ENCODE measurements at regions not wholly inside any gene's neighbourhood (a gene's known extent, or its start where the extent isn't known, plus 50 kb on each side); places are given as distances from the start of the nearest gene placed in this dataset.

DNA sequence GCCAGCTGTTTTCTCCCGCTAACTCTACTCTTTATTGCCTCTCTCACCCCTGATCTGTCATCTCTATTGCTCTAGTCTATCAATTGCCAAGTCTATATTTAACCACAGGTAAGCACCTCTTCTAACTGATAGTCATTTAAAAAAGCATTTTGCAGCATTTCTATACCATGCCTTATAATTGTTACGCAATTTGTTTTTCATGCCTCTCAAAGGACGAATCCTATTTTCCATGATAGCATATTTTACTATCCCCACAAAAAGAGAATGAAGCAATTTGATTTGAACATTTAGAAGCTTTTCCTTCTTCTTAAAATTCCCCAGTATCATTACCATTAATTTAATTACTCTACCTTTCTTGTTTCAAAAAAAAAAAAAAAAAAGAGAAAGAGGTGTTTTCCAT, 432.8 kb upstream of the ZP4 start:
- TF ChIP-seq, protein P1, sequence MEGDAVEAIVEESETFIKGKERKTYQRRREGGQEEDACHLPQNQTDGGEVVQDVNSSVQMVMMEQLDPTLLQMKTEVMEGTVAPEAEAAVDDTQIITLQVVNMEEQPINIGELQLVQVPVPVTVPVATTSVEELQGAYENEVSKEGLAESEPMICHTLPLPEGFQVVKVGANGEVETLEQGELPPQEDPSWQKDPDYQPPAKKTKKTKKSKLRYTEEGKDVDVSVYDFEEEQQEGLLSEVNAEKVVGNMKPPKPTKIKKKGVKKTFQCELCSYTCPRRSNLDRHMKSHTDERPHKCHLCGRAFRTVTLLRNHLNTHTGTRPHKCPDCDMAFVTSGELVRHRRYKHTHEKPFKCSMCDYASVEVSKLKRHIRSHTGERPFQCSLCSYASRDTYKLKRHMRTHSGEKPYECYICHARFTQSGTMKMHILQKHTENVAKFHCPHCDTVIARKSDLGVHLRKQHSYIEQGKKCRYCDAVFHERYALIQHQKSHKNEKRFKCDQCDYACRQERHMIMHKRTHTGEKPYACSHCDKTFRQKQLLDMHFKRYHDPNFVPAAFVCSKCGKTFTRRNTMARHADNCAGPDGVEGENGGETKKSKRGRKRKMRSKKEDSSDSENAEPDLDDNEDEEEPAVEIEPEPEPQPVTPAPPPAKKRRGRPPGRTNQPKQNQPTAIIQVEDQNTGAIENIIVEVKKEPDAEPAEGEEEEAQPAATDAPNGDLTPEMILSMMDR (IDR thresholded peaks at IDR 0.05) = no peak
- TF ChIP-seq EP300 (IDR thresholded peaks at IDR 0.05) (no peak), POLR2AphosphoS5 (IDR thresholded peaks at IDR 0.05) (no peak), POLR2A (IDR thresholded peaks at IDR 0.05) (no peak)
- Histone ChIP-seq H3K9me3 (no peaks in the 10 kb centered on the region), H3K27me3 (no peaks in the 10 kb centered on the region), H3K4me3 (no peak overlapping the region), H3K4me1 (no peaks in the 10 kb centered on the region), H3K27ac (no peak overlapping the region), H3K36me3 (no peaks in the 10 kb centered on the region)
- no peak for DNase-seq
- intact Hi-C loops (cut with DNase I) = no loop called here
- 85 to 92% methylated on average over 3 of the region's 3 CpGs for WGBS, 2 donors

DNA sequence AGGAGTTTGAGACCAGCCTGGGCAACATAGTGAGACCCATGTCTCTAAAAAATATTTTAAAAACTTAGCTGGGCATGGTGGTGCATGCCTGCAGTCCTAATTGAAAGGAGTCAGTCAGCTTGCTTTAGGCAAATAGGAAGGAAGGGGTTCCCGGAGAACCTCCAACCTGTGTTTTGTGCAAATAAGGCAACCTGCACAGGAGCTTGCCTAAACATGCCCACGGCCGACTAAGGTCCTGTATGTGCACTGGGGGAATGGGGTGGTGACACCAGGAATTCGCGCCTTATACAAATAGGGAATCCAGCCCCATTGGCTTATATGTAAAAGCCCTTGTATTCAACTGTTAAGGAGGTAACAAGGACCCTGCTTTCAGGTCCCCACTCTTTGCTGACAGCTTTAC, 429.2 kb upstream of the ZP4 start:
- no peak for DNase-seq
- intact Hi-C loops (cut with DNase I) = no loop called here
- Histone ChIP-seq H3K27me3 (no peaks in the 10 kb centered on the region), H3K4me1 (no peaks in the 10 kb centered on the region), H3K27ac (no peak overlapping the region), H3K4me3 (no peak overlapping the region), H3K36me3 (no peaks in the 10 kb centered on the region), H3K9me3 (no peaks in the 10 kb centered on the region)
- 71 to 77% methylated on average over 5 of the region's 5 CpGs for WGBS, 2 donors
- no peak for TF ChIP-seq EP300 (IDR thresholded peaks at IDR 0.05)
- TF ChIP-seq POLR2A (IDR thresholded peaks at IDR 0.05) = no peak
- TF ChIP-seq POLR2AphosphoS5 (IDR thresholded peaks at IDR 0.05) = no peak
- TF ChIP-seq, protein P1 (IDR thresholded peaks at IDR 0.05) = no peak

DNA sequence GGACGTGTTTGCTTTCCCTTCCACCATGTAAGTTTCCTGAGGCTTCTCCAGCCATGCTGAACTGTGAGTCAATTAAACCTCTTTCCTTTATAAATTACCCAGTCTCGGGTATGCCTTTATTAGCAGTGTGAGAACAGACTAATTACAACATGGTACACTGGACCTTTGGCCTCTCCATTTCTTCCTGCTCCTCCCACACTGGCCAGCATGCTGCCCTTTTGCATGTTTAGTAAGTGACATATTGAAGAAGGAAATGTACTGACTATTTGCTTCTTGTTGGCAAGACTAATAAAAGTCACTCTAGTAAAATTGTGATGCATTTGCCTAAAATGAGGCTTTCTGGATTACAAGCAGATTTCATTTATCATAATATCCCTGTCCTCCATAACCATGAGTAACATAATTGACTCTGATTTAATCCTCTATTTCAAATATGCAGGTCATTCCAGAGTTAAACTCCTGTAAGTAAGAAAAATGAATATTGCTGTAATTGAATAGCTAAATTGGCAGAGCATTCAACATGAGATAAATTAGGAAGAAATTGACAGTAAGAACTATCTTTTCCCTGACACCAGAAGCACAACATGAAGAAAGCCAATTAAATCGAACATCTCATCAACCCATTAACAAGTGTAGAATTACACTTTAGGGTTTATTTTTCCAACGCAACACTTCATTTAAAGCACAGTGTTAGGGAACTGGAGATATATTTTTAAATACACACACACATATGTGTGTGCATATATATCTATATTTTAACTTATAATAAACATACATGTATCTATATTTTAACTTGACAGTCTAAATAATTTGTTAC, 427.8 kb upstream of the ZP4 start:
- no peaks in the 10 kb centered on the region for H3K36me3 ChIP-seq
- no peak overlapping the region for H3K27ac ChIP-seq
- 57 to 78% methylated on average over 4 of the region's 4 CpGs for WGBS, 2 donors
- TF ChIP-seq, protein P1 (IDR thresholded peaks at IDR 0.05) = no peak
- TF ChIP-seq EP300 (IDR thresholded peaks at IDR 0.05) (no peak), POLR2AphosphoS5 (IDR thresholded peaks at IDR 0.05) (no peak), POLR2A (IDR thresholded peaks at IDR 0.05) (no peak)
- no peak overlapping the region for H3K4me3 ChIP-seq
- no peaks in the 10 kb centered on the region for H3K27me3 ChIP-seq
- no peak for DNase-seq
- no peaks in the 10 kb centered on the region for H3K4me1 ChIP-seq
- no peaks in the 10 kb centered on the region for H3K9me3 ChIP-seq
- intact Hi-C loops (cut with DNase I) = no loop called here

DNA sequence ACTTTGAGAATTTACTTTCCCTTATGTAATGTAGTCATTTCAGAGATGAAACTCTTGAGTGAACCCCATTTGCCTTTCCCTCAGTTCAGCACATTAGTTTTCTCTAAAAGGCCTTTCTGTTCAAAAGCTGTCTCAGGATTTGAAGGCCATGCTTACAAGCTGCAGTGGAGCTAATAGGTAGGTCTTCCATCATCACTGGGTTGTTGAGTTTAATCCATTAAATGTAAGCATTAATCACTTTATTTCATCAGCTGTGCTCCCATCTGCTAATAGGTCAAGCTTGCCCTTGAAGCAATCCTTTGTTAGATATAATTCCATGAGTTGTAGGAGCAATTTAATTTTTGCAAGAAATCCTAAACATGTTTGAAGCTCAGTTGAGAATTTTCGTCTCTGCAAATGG, 422.2 kb upstream of the ZP4 start:
- DNase-seq = no peak
- Histone ChIP-seq H3K4me1 (no peaks in the 10 kb centered on the region), H3K4me3 (no peak overlapping the region), H3K36me3 (no peaks in the 10 kb centered on the region), H3K9me3 (no peaks in the 10 kb centered on the region), H3K27ac (no peak overlapping the region), H3K27me3 (no peaks in the 10 kb centered on the region)
- TF ChIP-seq POLR2A (IDR thresholded peaks at IDR 0.05) (no peak), POLR2AphosphoS5 (IDR thresholded peaks at IDR 0.05) (no peak), EP300 (IDR thresholded peaks at IDR 0.05) (no peak)
- TF ChIP-seq, protein P1 (IDR thresholded peaks at IDR 0.05) = no peak
- WGBS, 2 donors = 65 to 78% methylated on average over 1 of the region's 1 CpG
- intact Hi-C loops (cut with DNase I) = no loop called here

DNA sequence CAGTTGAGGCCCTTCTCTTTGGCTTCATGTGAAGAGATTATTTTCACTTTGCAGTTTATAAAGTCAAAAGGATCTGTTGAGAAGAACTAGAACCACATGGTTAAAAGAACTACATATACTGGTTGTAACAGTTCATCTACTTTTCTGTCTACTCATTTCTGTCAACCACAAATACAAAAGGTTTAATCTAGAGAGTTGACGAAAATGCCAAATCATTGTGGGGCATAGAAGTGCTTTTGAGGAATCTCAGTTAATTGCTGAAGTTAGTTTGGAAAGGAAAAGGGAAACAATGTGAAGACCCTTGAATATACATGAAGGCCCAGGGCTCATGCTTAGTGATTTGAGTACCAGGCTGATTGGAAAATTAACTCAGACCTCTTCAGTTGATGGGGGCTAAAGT, 415.7 kb upstream of the ZP4 start:
- intact Hi-C loops (cut with DNase I) = no loop called here
- TF ChIP-seq, protein P1 (IDR thresholded peaks at IDR 0.05) = no peak
- TF ChIP-seq POLR2AphosphoS5 (IDR thresholded peaks at IDR 0.05) (no peak), EP300 (IDR thresholded peaks at IDR 0.05) (no peak), POLR2A (IDR thresholded peaks at IDR 0.05) (no peak)
- H3K9me3 ChIP-seq = no peaks in the 10 kb centered on the region
- H3K4me1 ChIP-seq = no peaks in the 10 kb centered on the region
- no peaks in the 10 kb centered on the region for H3K27me3 ChIP-seq
- no peak overlapping the region for H3K27ac ChIP-seq
- no peaks in the 10 kb centered on the region for H3K36me3 ChIP-seq
- H3K4me3 ChIP-seq = no peak overlapping the region
- no peak for DNase-seq
- WGBS, 2 donors = 51 to 83% methylated on average over 1 of the region's 1 CpG

All from sigmoid colon (tissue), 6 donors.